ENCODE measurements at regions not wholly inside any gene's neighbourhood (a gene's known extent, or its start where the extent isn't known, plus 50 kb on each side); places are given as distances from the start of the nearest gene placed in this dataset.

DNA sequence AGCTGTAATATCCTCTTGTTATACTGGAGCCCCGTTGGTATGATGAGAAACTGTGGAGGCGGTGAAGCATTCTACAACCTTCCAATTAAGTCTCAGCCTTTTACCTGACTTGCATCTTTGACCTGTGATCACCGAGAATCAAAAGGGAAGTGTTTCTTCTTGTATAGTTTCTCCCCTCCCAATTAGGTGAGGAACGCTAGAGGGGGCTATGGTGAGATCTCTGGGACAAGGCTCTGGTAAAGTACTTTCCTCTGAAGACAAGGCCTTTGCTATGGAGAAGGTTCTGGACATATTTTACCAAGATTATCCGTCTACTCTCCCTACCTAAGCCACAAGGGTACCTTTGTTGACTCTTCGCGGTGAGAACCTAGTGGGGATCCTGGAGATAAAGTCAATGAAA, 111.3 kb downstream of the CBLL2 start:
- H3K4me1 ChIP-seq = no peaks in the 10 kb centered on the region
- H3K36me3 ChIP-seq (ENCODE audit: low read depth, missing control alignments) = no peaks in the 10 kb centered on the region
- no peaks in the 10 kb centered on the region for H3K27me3 ChIP-seq
- H3K4me3 ChIP-seq = no peak overlapping the region
- no peaks in the 10 kb centered on the region for H3K9me3 ChIP-seq
- no peak overlapping the region for H3K27ac ChIP-seq
- no peak for DNase-seq
- intact Hi-C loops (cut with DNase I; ENCODE audit: low total_unique reads) = no loop called here
- TF ChIP-seq CTCF (IDR thresholded peaks at IDR 0.05) (no peak), POLR2A (IDR thresholded peaks at IDR 0.05) (no peak)
- 40 to 59% methylated on average over 4 to 7 of the region's 7 CpGs for WGBS, 2 donors

- TF ChIP-seq POLR2A (IDR thresholded peaks at IDR 0.05) (no peak), CTCF (IDR thresholded peaks at IDR 0.05) (no peak)
- 30 to 38% methylated on average over 4 of the region's 4 CpGs for WGBS, 2 donors
- Histone ChIP-seq H3K27ac (no peak overlapping the region), H3K36me3 (ENCODE audit: low read depth, missing control alignments) (no peaks in the 10 kb centered on the region), H3K27me3 (no peaks in the 10 kb centered on the region), H3K9me3 (no peaks in the 10 kb centered on the region), H3K4me1 (no peaks in the 10 kb centered on the region), H3K4me3 (no peak overlapping the region)
- no peak for DNase-seq
- intact Hi-C loops (cut with DNase I; ENCODE audit: low total_unique reads) = no loop called here
These were observed 117.0 kb downstream of the CBLL2 start for GRCh38 chrX:22389556-22390179.

DNA sequence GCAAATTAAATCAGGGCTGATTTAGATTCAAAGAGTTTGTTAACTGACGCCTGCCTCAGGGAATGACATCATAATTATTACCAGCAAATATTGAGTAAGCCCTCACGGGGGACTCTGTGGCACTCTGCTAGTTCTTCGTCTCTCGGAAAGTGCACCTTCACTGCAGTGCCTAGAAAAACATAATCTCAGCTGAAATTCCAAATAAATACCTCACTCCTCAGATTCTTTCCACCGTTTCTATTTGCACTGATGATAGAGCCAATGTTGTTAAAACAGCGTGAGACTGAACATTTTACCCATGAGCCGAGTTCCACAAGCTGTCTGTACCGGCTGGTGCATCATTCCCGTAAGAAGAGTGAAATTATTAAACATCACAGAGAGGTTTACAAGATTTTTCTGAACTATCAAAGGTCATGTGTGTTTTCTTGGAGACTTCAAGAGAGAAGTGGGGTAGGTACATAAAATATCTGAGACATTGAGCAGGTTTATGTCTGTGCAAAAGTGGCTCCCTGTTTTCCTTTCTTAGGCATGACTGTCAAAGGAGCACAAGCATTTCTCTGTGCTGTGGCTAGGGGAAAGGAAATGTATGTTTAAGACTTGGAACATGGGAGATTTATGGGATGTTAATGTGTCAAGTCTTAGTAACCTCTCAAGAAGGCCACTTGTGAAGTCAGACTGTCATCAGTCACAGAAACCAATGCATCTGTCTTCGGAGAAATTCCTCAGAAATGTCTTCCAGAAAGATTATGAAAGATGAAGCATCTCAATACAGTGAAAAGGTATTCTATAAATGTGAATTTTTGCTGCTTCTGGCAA, 119.6 kb downstream of the CBLL2 start:
- Histone ChIP-seq H3K4me3 (no peak overlapping the region), H3K36me3 (ENCODE audit: low read depth, missing control alignments) (no peaks in the 10 kb centered on the region), H3K9me3 (no peaks in the 10 kb centered on the region), H3K27ac (no peak overlapping the region), H3K27me3 (no peaks in the 10 kb centered on the region), H3K4me1 (no peaks in the 10 kb centered on the region)
- no peak for DNase-seq
- 63 to 64% methylated on average over 10 of the region's 10 CpGs for WGBS, 2 donors
- TF ChIP-seq CTCF (IDR thresholded peaks at IDR 0.05) = no peak
- TF ChIP-seq POLR2A (IDR thresholded peaks at IDR 0.05) = no peak
- intact Hi-C loops (cut with DNase I; ENCODE audit: low total_unique reads) = no loop called here

DNA sequence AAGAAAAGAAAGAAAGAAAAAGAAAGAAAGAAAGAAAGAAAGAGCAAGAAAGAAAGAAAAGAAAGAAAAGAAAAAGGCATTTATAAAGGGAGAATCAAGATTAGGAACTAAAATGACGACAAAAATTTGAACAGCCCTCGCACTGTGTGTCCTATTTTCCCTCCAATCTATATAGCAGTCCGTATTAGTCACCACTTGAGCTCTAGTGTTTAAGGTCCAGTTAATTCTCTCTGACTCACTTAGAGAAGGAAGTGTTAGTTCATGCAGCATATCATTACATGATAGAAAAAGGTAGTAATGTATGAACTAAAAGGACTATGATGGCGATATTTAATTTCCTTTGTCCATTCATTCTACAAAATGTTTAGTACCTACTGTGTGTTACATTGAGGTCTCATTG, 122.7 kb downstream of the CBLL2 start:
- WGBS, 2 donors = 84 to 92% methylated on average over 4 of the region's 4 CpGs
- no peak for DNase-seq
- no peaks in the 10 kb centered on the region for H3K4me1 ChIP-seq
- TF ChIP-seq CTCF (IDR thresholded peaks at IDR 0.05) (no peak), POLR2A (IDR thresholded peaks at IDR 0.05) (no peak)
- H3K4me3 ChIP-seq = no peak overlapping the region
- no peaks in the 10 kb centered on the region for H3K27me3 ChIP-seq
- H3K9me3 ChIP-seq = no peaks in the 10 kb centered on the region
- H3K36me3 ChIP-seq (ENCODE audit: low read depth, missing control alignments) = no peaks in the 10 kb centered on the region
- no peak overlapping the region for H3K27ac ChIP-seq
- intact Hi-C loops (cut with DNase I; ENCODE audit: low total_unique reads) = no loop called here

All from testis (tissue), 2 donors.